ENCODE measurements at regions not wholly inside any gene's neighbourhood (a gene's known extent, or its start where the extent isn't known, plus 50 kb on each side); places are given as distances from the start of the nearest gene placed in this dataset.

- Mint-ChIP-seq H3K27me3 (ENCODE audit: insufficient read depth, low read depth, poor library complexity) (peaks cover 1% of the 10 kb centered on the region), H3K4me1 (peaks cover 9% of the 10 kb centered on the region), H3K9me3 (peaks cover 11% of the 10 kb centered on the region), H3K27ac (no peak overlapping the region), H3K36me3 (ENCODE audit: low read depth) (no peaks in the 10 kb centered on the region; the same call in 2 of the 3 replicates), H3K4me3 (no peak overlapping the region)
- TF ChIP-seq POLR2AphosphoS5 (IDR thresholded peaks at IDR 0.05; ENCODE audit: low read depth) (no peak), CREB1 (CRISPR knock-in tag; IDR thresholded peaks at IDR 0.05; ENCODE audit: low read depth) (no peak), STAT1 (IDR thresholded peaks at IDR 0.05; ENCODE audit: unreplicated experiment) (no peak), REST (IDR thresholded peaks at IDR 0.05; ENCODE audit: unreplicated experiment) (no peak)
- Histone ChIP-seq H3K4me2 (no peak overlapping the region), H3K9me2 (ENCODE audit: insufficient read depth) (peaks cover 14% of the 10 kb centered on the region), H2AFZ (no peak overlapping the region), H4K20me1 (replicated peaks; ENCODE audit: insufficient read depth) (no peaks in the 10 kb centered on the region), H3K4me3 (no peak overlapping the region), H3K4me1 (ENCODE audit: insufficient read depth) (no peaks in the 10 kb centered on the region), H3K79me2 (replicated peaks; ENCODE audit: insufficient read depth) (no peaks in the 10 kb centered on the region), H3F3A (replicated peaks; ENCODE audit: low read depth) (no peaks in the 10 kb centered on the region), H3K36me3 (ENCODE audit: insufficient read depth) (no peaks in the 10 kb centered on the region), H3K27ac (ENCODE audit: low read depth) (no peak overlapping the region), H3K27me3 (ENCODE audit: insufficient read depth) (no peaks in the 10 kb centered on the region)
- no peak for ATAC-seq
- DNase-seq (ENCODE audit: low spot score): no peak
Observed at GRCh38 chr20:59110607-59111006, 53.0 kb upstream of the ZNF831 start.

- Mint-ChIP-seq H3K9me3 (no peaks in the 10 kb centered on the region), H3K4me3 (no peak overlapping the region)
- no peak for TF ChIP-seq NANOG (IDR thresholded peaks at IDR 0.05; ENCODE audit: borderline replicate concordance)
- no peak for TF ChIP-seq JUNB (IDR thresholded peaks at IDR 0.05; ENCODE audit: unreplicated experiment)
- TF ChIP-seq EZH2phosphoT487 (IDR thresholded peaks at IDR 0.05; ENCODE audit: unreplicated experiment): no peak
- TF ChIP-seq ETS1 (IDR thresholded peaks at IDR 0.05): no peak
- no peak for TF ChIP-seq POLR2AphosphoS5 (IDR thresholded peaks at IDR 0.05; ENCODE audit: low read depth)
- no peak for TF ChIP-seq EZH2 (IDR thresholded peaks at IDR 0.05; ENCODE audit: low read depth, unreplicated experiment)
- no peak for TF ChIP-seq ZNF114 (CRISPR knock-in tag; IDR thresholded peaks at IDR 0.05)
- TF ChIP-seq CREB1 (CRISPR knock-in tag; IDR thresholded peaks at IDR 0.05; ENCODE audit: low read depth): no peak
- no peak for TF ChIP-seq CTCF (conservative IDR thresholded peaks at IDR 0.05; ENCODE audit: low read depth in 2 of 2)
- no peak for TF ChIP-seq STAT1 (IDR thresholded peaks at IDR 0.05; ENCODE audit: unreplicated experiment)
Observed at GRCh38 chr20:59105581-59105980, 58.0 kb upstream of the ZNF831 start.

More at GRCh38 chr20:59105581-59105980, 58.0 kb upstream of the ZNF831 start:
- Histone ChIP-seq H3K79me2 (replicated peaks; ENCODE audit: insufficient read depth) (no peaks in the 10 kb centered on the region), H3K27ac (ENCODE audit: low read depth) (no peak overlapping the region), H3K4me1 (ENCODE audit: insufficient read depth) (no peaks in the 10 kb centered on the region), H3K4me2 (0 out of 2 replicates have a peak overlapping the region, but pooled peaks have one; percentile 12), H3K4me3 (no peak overlapping the region), H4K20me1 (replicated peaks; ENCODE audit: insufficient read depth) (no peaks in the 10 kb centered on the region), H3K27me3 (ENCODE audit: insufficient read depth) (no peaks in the 10 kb centered on the region), H3K36me3 (ENCODE audit: insufficient read depth) (no peaks in the 10 kb centered on the region), H3F3A (replicated peaks; ENCODE audit: low read depth) (no peaks in the 10 kb centered on the region), H3K9me2 (ENCODE audit: insufficient read depth) (peaks cover 11% of the 10 kb centered on the region), H2AFZ (peak overlapping the region; percentile 38; the same call in 1 of the 2 replicates)
- Mint-ChIP-seq H3K27ac (no peak overlapping the region), H3K36me3 (ENCODE audit: low read depth) (no peaks in the 10 kb centered on the region), H3K4me1 (peaks cover 11% of the 10 kb centered on the region), H3K27me3 (ENCODE audit: insufficient read depth, low read depth, poor library complexity) (peaks cover 4% of the 10 kb centered on the region)
- DNase-seq (ENCODE audit: low spot score) (no peak), ATAC-seq (no peak)
